NCI-H510A (cell line): ENCODE measurements at regions not wholly inside any gene's neighbourhood (a gene's known extent, or its start where the extent isn't known, plus 50 kb on each side); places are given as distances from the start of the nearest gene placed in this dataset.

Experiments
- DNase-seq: peaks from one replicate; lab custom pipeline; 2025; lab: John Stamatoyannopoulos, UW

- DNase-seq: no peak
Measured at GRCh38 chr18:44423814-44424644, 256.7 kb upstream of the SETBP1 start.

GRCh38 chr18:44424645-44425035 lies 256.0 kb upstream of the SETBP1 start:
- no peak for DNase-seq

- no peak for DNase-seq
Measured at GRCh38 chr18:44425161-44425560, 255.5 kb upstream of the SETBP1 start.

- no peak for DNase-seq
Measured at GRCh38 chr18:44437603-44438002, 243.1 kb upstream of the SETBP1 start.

GRCh38 chr18:44450226-44450625 lies 230.5 kb upstream of the SETBP1 start:
- no peak for DNase-seq

- no peak for DNase-seq
Measured at GRCh38 chr18:44452346-44452745, 228.3 kb upstream of the SETBP1 start.

GRCh38 chr18:44453505-44453904 lies 227.2 kb upstream of the SETBP1 start:
- no peak for DNase-seq

- DNase-seq: no peak
Measured at GRCh38 chr18:44458777-44459176, 221.9 kb upstream of the SETBP1 start.

GRCh38 chr18:44464398-44465180 lies 216.1 kb upstream of the SETBP1 start:
- DNase-seq: no peak

GRCh38 chr18:44465381-44465841 lies 215.3 kb upstream of the SETBP1 start:
- no peak for DNase-seq

GRCh38 chr18:44466997-44467396 lies 213.7 kb upstream of the SETBP1 start:
- DNase-seq: no peak

- no peak for DNase-seq
Measured at GRCh38 chr18:44467718-44468117, 213.0 kb upstream of the SETBP1 start.

- no peak for DNase-seq
Measured at GRCh38 chr18:44473394-44474066, 207.2 kb upstream of the SETBP1 start.

- no peak for DNase-seq
Measured at GRCh38 chr18:44474067-44474411, 206.6 kb upstream of the SETBP1 start.

- no peak for DNase-seq
Measured at GRCh38 chr18:44474591-44474990, 206.1 kb upstream of the SETBP1 start.

GRCh38 chr18:44482761-44483160 lies 197.9 kb upstream of the SETBP1 start:
- no peak for DNase-seq

- DNase-seq: no peak
Measured at GRCh38 chr18:44495151-44495550, 185.5 kb upstream of the SETBP1 start.

- no peak for DNase-seq
Measured at GRCh38 chr18:44497311-44497710, 183.4 kb upstream of the SETBP1 start.

GRCh38 chr18:44497757-44498490 lies 182.8 kb upstream of the SETBP1 start:
- DNase-seq: no peak

GRCh38 chr18:44500808-44501610 lies 179.7 kb upstream of the SETBP1 start:
- DNase-seq: no peak

- DNase-seq: no peak
Measured at GRCh38 chr18:44502221-44502620, 178.5 kb upstream of the SETBP1 start.
